HEK293 (cell line): ENCODE measurements at regions not wholly inside any gene's neighbourhood (a gene's known extent, or its start where the extent isn't known, plus 50 kb on each side); places are given as distances from the start of the nearest gene placed in this dataset.
"Not testable (repeated sequence)": the region's sequence is repeated elsewhere in the genome, so short reads cannot be mapped to it uniquely, and the experiment has no call there.

Experiments
- KLF10 ChIP-seq: fragments of 450-650 bp; IDR thresholded peaks from 2 replicates; pipeline ENCODE4 v1.5.1; 2018; ENCODE audit warnings: missing biosample characterization, mild to moderate bottlenecking, missing genetic modification characterization
- MEIS1 ChIP-seq: sonication (generic); formaldehyde crosslinking; IDR thresholded peaks from 2 replicates; pipeline ENCODE4 v1.8.1; 2022; ENCODE audit warnings: missing genetic modification reagents, mild to moderate bottlenecking, borderline replicate concordance
- TCF7L2 ChIP-seq: IDR thresholded peaks from 2 replicates; pipeline ENCODE4 v1.6.1; 2011; ENCODE audit warnings: low read depth, mild to moderate bottlenecking, inconsistent platforms, low read length, moderate library complexity, borderline replicate concordance
- TRIM28 ChIP-seq: IDR thresholded peaks from 2 replicates; pipeline ENCODE4 v1.6.1; 2011; ENCODE audit warnings: low read length, control low read depth, borderline replicate concordance
- ZBTB21 ChIP-seq: fragments of 450-650 bp; formaldehyde crosslinking; IDR thresholded peaks from 2 replicates; pipeline ENCODE4 v1.5.1; 2017; ENCODE audit warnings: missing biosample characterization, missing genetic modification characterization
- ZBTB8A ChIP-seq: fragments of 450-650 bp; formaldehyde crosslinking; IDR thresholded peaks from 2 replicates; pipeline ENCODE4 v1.5.1; 2016; ENCODE audit warnings: missing biosample characterization, missing genetic modification characterization
- ZNF24 ChIP-seq: fragments of 450-650 bp; formaldehyde crosslinking; IDR thresholded peaks from 2 replicates; pipeline ENCODE4 v1.5.1; 2016; ENCODE audit warnings: missing biosample characterization, missing genetic modification characterization
- ZNF660 ChIP-seq: fragments of 450-650 bp; IDR thresholded peaks from 2 replicates; pipeline ENCODE4 v1.5.1; 2018; ENCODE audit warnings: missing biosample characterization, mild to moderate bottlenecking, missing genetic modification characterization
- ZNF670 ChIP-seq: fragments of 450-650 bp; formaldehyde crosslinking; IDR thresholded peaks from 2 replicates; pipeline ENCODE4 v1.5.1; 2016; ENCODE audit warnings: missing biosample characterization, missing genetic modification characterization, low read depth
- ZNF707 ChIP-seq: fragments of 450-650 bp; formaldehyde crosslinking; IDR thresholded peaks from 2 replicates; pipeline ENCODE4 v1.5.1; 2016; ENCODE audit warnings: missing biosample characterization, missing genetic modification characterization
- TF ChIP-seq, protein P1 (sequence below): fragments of 450-650 bp; formaldehyde crosslinking; IDR thresholded peaks from 2 replicates; pipeline ENCODE4 v1.5.1; 2016; ENCODE audit warnings: missing biosample characterization, missing genetic modification characterization
- TF ChIP-seq, protein P2 (sequence below): fragments of 450-650 bp; formaldehyde crosslinking; IDR thresholded peaks from 2 replicates; pipeline ENCODE4 v1.5.1; 2016; ENCODE audit warnings: missing biosample characterization, missing genetic modification characterization

DNA sequence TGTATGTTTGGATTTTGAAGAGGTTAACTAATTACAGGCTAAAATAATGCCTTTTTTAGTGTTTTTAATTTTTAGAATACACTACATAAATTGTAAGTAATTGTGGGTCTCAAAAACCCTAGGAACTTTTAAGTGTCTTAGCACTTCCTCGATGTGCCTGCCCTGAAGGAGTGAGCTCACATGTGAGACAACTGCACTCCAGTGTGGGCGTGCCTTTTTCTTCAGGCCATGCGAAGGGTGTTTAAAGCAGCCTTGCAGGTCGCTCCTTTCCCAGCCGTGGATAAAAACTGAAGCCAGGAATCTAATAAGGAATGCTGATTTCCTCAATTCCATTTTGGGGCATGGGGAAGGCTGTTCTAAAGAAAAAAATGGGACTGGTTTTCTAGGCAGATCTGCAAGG is 97.5 kb upstream of the KCNMA1 start:
- TF ChIP-seq, protein P1, sequence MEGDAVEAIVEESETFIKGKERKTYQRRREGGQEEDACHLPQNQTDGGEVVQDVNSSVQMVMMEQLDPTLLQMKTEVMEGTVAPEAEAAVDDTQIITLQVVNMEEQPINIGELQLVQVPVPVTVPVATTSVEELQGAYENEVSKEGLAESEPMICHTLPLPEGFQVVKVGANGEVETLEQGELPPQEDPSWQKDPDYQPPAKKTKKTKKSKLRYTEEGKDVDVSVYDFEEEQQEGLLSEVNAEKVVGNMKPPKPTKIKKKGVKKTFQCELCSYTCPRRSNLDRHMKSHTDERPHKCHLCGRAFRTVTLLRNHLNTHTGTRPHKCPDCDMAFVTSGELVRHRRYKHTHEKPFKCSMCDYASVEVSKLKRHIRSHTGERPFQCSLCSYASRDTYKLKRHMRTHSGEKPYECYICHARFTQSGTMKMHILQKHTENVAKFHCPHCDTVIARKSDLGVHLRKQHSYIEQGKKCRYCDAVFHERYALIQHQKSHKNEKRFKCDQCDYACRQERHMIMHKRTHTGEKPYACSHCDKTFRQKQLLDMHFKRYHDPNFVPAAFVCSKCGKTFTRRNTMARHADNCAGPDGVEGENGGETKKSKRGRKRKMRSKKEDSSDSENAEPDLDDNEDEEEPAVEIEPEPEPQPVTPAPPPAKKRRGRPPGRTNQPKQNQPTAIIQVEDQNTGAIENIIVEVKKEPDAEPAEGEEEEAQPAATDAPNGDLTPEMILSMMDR (tag by site-specific recombination): not testable (repeated sequence)
- TF ChIP-seq ZBTB8A (tag by site-specific recombination); ZNF660; ZNF24; TRIM28; KLF10 (tag by site-specific recombination); ZNF707 (tag by site-specific recombination); ZNF670 (tag by site-specific recombination); TCF7L2; MEIS1 (CRISPR knock-in tag); ZBTB21 (tag by site-specific recombination): not testable (repeated sequence)
- TF ChIP-seq, protein P2, sequence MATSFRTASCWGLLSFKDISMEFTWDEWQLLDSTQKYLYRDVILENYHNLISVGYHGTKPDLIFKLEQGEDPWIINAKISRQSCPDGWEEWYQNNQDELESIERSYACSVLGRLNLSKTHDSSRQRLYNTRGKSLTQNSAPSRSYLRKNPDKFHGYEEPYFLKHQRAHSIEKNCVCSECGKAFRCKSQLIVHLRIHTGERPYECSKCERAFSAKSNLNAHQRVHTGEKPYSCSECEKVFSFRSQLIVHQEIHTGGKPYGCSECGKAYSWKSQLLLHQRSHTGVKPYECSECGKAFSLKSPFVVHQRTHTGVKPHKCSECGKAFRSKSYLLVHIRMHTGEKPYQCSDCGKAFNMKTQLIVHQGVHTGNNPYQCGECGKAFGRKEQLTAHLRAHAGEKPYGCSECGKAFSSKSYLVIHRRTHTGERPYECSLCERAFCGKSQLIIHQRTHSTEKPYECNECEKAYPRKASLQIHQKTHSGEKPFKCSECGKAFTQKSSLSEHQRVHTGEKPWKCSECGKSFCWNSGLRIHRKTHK (tag by site-specific recombination): not testable (repeated sequence)
